Fibroblast of the aortic adventitia (primary cell): ENCODE measurements at regions not wholly inside any gene's neighbourhood (a gene's known extent, or its start where the extent isn't known, plus 50 kb on each side); places are given as distances from the start of the nearest gene placed in this dataset.

ENCODE experiments used
- DNase-seq: peaks from one replicate; pipeline ENCODE4 v3.0.0-alpha.2; 2010; ENCODE audit warnings: low read depth
- H3K4me3 ChIP-seq: 2 replicates; pipeline ENCODE4 v1.5.1; 2011; ENCODE audit warnings: low read depth, mild to moderate bottlenecking, control low read depth, low read length, moderate library complexity
- TF ChIP-seq, protein P1 (sequence below): IDR thresholded peaks from 2 replicates; pipeline ENCODE4 v1.5.1; 2011; ENCODE audit warnings: mild to moderate bottlenecking, low read length, control low read depth, inconsistent platforms; ENCODE audit not compliant: insufficient read depth

DNA sequence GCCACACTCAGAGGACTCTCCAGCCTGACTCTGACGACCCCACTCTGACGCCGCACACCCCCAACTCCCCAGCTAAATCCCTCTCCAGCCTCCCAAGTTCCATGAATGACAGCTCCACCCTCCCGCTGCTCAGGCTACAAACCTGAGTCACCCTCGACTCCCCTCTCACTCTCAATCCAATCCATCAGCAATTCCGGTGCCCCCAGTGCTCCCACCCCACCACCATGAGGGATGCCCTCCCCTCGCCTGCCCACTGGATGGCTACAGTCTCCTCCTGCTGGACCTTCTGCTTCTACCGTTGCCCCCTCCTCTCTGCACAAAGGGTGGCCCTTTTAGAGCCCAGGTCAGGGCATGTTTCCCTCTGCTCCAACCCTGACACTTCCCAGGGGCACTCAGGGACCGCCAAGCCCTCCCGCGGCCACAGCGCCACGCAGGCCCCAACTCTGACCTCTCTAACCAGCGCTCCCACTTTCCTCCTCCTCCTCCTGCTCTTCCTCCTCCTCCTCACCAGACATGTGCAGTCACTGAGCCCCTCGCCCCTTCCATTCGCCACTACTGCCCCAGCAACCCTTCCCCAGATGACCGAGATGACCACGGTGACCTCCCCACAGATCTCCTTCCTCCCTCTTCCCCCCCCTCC is 69.5 kb upstream of the NUP50 start:
- no peak overlapping the region for H3K4me3 ChIP-seq
- DNase-seq, result no peak
- TF ChIP-seq, protein P1, sequence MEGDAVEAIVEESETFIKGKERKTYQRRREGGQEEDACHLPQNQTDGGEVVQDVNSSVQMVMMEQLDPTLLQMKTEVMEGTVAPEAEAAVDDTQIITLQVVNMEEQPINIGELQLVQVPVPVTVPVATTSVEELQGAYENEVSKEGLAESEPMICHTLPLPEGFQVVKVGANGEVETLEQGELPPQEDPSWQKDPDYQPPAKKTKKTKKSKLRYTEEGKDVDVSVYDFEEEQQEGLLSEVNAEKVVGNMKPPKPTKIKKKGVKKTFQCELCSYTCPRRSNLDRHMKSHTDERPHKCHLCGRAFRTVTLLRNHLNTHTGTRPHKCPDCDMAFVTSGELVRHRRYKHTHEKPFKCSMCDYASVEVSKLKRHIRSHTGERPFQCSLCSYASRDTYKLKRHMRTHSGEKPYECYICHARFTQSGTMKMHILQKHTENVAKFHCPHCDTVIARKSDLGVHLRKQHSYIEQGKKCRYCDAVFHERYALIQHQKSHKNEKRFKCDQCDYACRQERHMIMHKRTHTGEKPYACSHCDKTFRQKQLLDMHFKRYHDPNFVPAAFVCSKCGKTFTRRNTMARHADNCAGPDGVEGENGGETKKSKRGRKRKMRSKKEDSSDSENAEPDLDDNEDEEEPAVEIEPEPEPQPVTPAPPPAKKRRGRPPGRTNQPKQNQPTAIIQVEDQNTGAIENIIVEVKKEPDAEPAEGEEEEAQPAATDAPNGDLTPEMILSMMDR, result no peak

DNA sequence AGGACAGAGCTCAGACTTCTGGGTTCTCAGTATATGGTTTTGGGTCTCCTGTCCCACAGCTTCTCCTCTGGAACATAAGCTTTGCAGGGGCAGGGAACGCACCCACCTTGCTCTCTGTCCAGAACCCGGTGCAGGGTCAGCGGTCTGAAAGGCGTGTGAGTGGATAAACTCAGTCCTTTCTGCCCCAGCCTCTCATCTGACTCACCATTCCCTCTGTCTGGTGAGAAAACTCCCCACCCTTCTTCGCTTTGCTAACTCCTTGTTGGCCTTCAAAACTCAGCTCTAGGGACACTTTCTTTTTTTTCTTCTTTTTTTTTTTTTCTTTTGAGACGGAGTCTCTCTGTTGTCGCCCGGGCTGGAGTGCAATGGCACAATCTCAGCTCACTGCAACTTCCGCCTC is 68.9 kb upstream of the NUP50 start:
- peak; percentile 7 for DNase-seq
- no peak overlapping the region for H3K4me3 ChIP-seq
- TF ChIP-seq, protein P1, result no peak

DNA sequence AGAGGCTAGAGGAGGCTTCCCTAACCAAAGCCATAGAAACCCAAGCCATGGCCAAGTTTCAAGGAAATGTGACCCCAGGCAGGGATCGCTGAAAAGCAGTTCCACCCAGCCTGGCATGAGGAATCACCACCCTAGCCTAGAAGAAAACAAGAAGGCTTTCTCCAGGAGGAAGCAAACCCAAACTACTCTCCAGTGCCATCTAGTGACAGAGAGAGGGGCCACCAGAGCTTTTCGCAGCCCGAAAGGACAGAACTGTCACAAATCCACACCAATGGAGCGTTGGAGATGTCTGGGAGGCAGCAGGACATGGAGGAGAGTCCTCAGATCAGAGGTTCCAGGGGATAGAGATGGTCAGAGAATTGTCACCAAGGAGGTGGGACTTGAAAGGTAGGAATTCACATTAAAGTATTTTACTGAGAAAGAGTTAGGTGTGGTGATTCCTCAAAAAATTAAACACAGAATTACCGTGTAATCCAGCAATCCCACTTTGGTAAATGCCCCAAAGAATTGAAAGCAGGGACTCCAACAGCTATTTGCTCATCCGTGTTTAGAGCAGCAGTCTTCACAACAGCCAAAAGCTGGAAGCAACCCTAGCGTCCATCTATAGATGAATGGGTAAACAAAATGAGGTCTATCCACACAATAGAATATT is 67.3 kb upstream of the NUP50 start:
- DNase-seq, result peak; percentile 71
- TF ChIP-seq, protein P1, result peak; percentile 99
- H3K4me3 ChIP-seq, result no peak overlapping the region

DNA sequence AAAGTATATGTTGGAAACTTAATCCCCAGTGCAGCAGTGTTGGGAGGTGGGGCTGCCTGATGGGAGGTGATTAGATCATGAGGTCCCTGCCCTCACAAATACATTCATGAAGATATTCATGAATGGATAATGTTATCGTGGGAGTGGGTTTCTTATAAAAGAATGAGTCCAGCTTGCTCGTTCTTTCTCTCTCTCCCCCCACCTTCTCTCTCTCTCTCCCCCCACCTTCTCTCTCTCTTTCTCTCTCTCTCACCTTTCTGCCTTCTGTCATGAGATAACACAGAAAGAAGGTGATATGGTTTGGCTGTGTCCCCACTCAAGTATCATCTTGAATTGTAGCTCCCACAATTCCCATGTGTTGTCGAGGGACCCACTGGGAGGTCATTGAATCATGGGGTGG is 66.7 kb upstream of the NUP50 start:
- no peak overlapping the region for H3K4me3 ChIP-seq
- no peak for DNase-seq
- TF ChIP-seq, protein P1, result no peak

DNA sequence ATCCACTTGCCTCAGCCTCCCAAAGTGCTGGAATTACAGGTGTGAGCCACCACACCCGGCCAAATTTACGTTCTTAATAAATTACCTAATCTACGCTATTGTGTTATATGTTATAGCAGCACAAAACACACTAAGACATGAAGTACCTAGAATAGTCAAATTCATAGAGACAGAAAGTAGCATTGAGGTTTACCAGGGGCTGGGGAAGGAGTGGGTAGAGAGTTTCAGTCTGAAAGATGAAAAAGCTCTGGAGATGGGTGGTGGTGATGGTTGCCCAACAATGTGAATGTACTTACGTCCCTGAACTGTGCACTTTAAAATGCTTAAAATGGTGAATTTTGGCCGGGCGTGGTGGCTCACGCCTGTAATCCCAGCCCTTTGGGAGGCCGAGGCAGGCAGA is 65.7 kb upstream of the NUP50 start:
- TF ChIP-seq, protein P1, result no peak
- no peak for DNase-seq
- H3K4me3 ChIP-seq, result no peak overlapping the region

DNA sequence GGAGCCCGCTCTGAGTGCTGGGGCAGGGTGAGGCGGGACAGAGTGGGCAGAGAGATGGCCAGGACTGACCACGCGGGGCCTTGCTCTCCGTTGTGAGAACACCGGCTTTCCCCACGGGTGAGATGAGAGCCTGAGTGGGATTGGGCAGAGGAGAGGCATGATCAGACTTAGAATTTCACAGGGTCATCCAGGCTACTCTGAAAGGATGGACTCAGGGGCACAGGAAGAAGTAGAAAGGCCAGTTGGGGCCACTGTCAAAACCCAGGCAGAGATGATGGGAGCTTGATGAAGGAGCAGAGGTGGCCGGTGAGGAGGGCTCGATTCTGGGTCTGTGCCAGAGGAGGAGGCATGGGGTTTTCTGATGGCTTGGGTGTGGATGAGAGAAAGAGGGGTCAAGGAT is 63.8 kb upstream of the NUP50 start:
- no peak overlapping the region for H3K4me3 ChIP-seq
- TF ChIP-seq, protein P1, result no peak
- DNase-seq, result no peak
